ENCODE measurements at regions not wholly inside any gene's neighbourhood (a gene's known extent, or its start where the extent isn't known, plus 50 kb on each side); places are given as distances from the start of the nearest gene placed in this dataset.
A peak's percentile ranks its signal among the peaks of the same experiment; 100 is the strongest.

GRCh38 chr11:92482492-92483060 is 258.0 kb downstream of the FAT3 start:
- H3K27me3 Mint-ChIP-seq: no peaks in the 10 kb centered on the region

DNA sequence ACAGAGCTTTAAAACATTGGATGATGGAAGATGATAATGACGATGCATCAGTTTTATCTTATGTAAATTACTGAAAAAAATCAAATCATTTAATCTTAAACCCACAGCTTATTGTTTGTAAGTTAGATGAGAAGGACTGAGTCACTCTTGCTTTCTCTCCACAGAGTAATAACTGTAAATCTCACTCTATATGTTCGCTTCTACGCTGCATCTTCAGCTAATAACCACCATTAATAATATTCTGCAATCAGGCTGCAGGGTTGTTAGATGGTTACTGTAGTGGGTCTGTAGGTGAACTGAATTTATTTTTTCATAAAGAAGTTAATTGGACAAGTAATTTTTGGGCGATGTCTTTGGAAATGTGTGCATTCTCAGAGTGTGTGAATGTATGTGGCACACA is 260.0 kb downstream of the FAT3 start:
- Mint-ChIP-seq H3K27me3 (no peaks in the 10 kb centered on the region), H3K4me1 (ENCODE audit: low read depth) (peaks cover 1% of the 10 kb centered on the region), H3K4me3 (ENCODE audit: low read depth) (no peak overlapping the region), H3K36me3 (ENCODE audit: insufficient read depth) (no peaks in the 10 kb centered on the region), H3K9me3 (ENCODE audit: low read depth) (no peaks in the 10 kb centered on the region), H3K27ac (no peak overlapping the region)
- DNase-seq (ENCODE audit: low spot score, unreplicated experiment): no peak
- no peak for TF ChIP-seq CTCF (IDR thresholded peaks at IDR 0.05; ENCODE audit: unreplicated experiment)

More at GRCh38 chr11:92482492-92483060, 258.0 kb downstream of the FAT3 start:
- TF ChIP-seq CTCF (IDR thresholded peaks at IDR 0.05; ENCODE audit: unreplicated experiment): no peak
- no peak overlapping the region for H3K27ac Mint-ChIP-seq
- H3K9me3 Mint-ChIP-seq (ENCODE audit: low read depth): no peaks in the 10 kb centered on the region
- DNase-seq (ENCODE audit: low spot score, unreplicated experiment): no peak
- H3K4me3 Mint-ChIP-seq (ENCODE audit: low read depth): no peak overlapping the region
- H3K36me3 Mint-ChIP-seq (ENCODE audit: insufficient read depth): no peaks in the 10 kb centered on the region
- H3K4me1 Mint-ChIP-seq (ENCODE audit: low read depth): peaks cover 1% of the 10 kb centered on the region

DNA sequence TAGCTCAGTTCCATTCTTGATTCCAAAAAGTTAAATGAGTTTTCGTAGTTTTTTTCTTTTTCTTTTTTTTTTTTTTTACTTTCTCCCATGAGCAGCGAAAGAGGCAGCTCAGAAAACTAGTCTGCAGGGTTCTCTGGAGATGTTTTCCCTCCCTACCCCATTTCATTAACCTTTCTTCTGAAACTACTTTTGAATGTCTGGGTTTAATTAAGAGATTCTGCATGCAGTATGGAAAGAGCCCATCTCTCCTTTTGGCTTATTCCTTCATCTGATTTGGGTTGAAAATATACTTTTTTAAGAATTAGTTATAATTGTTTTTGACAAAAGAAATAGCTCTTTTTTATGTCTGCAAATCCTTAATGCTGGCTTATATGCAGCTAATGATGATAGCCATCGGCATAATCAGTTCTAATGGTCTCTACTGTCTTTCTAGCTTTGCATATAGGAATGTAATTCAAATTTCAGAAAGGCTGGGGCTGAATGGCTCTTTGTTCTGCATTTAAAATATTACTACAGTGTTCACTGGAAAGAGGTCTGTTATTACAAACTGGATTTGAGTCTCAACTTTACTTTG is 265.3 kb downstream of the FAT3 start:
- no peak overlapping the region for H3K4me3 Mint-ChIP-seq (ENCODE audit: low read depth)
- no peaks in the 10 kb centered on the region for H3K27me3 Mint-ChIP-seq
- no peak for TF ChIP-seq CTCF (IDR thresholded peaks at IDR 0.05; ENCODE audit: unreplicated experiment)
- peaks cover 4% of the 10 kb centered on the region for H3K4me1 Mint-ChIP-seq (ENCODE audit: low read depth)
- H3K9me3 Mint-ChIP-seq (ENCODE audit: low read depth): no peaks in the 10 kb centered on the region
- H3K36me3 Mint-ChIP-seq (ENCODE audit: insufficient read depth): no peaks in the 10 kb centered on the region
- DNase-seq (ENCODE audit: low spot score, unreplicated experiment): no peak
- H3K27ac Mint-ChIP-seq: no peak overlapping the region

- Mint-ChIP-seq H3K27ac (no peak overlapping the region), H3K4me3 (ENCODE audit: low read depth) (no peak overlapping the region), H3K36me3 (ENCODE audit: insufficient read depth) (no peaks in the 10 kb centered on the region), H3K27me3 (no peaks in the 10 kb centered on the region), H3K4me1 (ENCODE audit: low read depth) (peaks cover 14% of the 10 kb centered on the region), H3K9me3 (ENCODE audit: low read depth) (no peaks in the 10 kb centered on the region)
- TF ChIP-seq CTCF (IDR thresholded peaks at IDR 0.05; ENCODE audit: unreplicated experiment): no peak
- DNase-seq (ENCODE audit: low spot score, unreplicated experiment): no peak
These were observed 267.8 kb downstream of the FAT3 start for GRCh38 chr11:92492372-92492771.

GRCh38 chr11:92495107-92495793 is 270.6 kb downstream of the FAT3 start:
- peak overlapping the region; percentile 33 for H3K4me3 Mint-ChIP-seq (ENCODE audit: low read depth)
- TF ChIP-seq CTCF (IDR thresholded peaks at IDR 0.05; ENCODE audit: unreplicated experiment): no peak
- no peak for DNase-seq (ENCODE audit: low spot score, unreplicated experiment)
- no peaks in the 10 kb centered on the region for H3K27me3 Mint-ChIP-seq
- no peaks in the 10 kb centered on the region for H3K36me3 Mint-ChIP-seq (ENCODE audit: insufficient read depth)
- H3K4me1 Mint-ChIP-seq (ENCODE audit: low read depth): peaks cover 12% of the 10 kb centered on the region
- no peaks in the 10 kb centered on the region for H3K9me3 Mint-ChIP-seq (ENCODE audit: low read depth)
- peak overlapping the region; percentile 43 for H3K27ac Mint-ChIP-seq

Data from progenitor cell of endocrine pancreas (in vitro differentiated cells).